ENCODE measurements at regions not wholly inside any gene's neighbourhood (a gene's known extent, or its start where the extent isn't known, plus 50 kb on each side); places are given as distances from the start of the nearest gene placed in this dataset.

DNA sequence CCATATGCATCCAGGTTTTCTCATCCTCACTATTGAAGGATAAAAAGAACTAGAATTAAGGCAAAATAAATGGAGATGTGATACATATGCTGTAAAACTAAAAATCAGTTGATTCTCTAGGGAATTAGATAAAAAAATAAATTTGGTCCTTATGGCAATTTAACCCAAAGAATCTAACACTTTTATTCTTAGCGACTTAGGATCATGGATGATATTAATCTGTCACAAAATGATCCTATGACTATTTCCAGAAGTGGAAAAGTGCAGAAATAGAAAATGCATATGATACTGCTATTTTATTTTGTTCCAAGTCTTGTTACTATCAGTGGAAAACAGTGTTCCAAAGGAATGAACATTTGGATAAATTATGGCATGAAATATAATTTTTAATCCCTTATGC lies 746.3 kb downstream of the ROBO2 start:
- TF ChIP-seq EZH2 (IDR thresholded peaks at IDR 0.05; ENCODE audit: insufficient read depth, poor library complexity, severe bottlenecking) (no peak), EZH2phosphoT487 (IDR thresholded peaks at IDR 0.05; ENCODE audit: insufficient read depth, low read depth) (no peak)

Measured in GM23248 (cell line).